ENCODE measurements at regions not wholly inside any gene's neighbourhood (a gene's known extent, or its start where the extent isn't known, plus 50 kb on each side); places are given as distances from the start of the nearest gene placed in this dataset.
"Not testable (repeated sequence)": the region's sequence is repeated elsewhere in the genome, so short reads cannot be mapped to it uniquely, and the experiment has no call there.

DNA sequence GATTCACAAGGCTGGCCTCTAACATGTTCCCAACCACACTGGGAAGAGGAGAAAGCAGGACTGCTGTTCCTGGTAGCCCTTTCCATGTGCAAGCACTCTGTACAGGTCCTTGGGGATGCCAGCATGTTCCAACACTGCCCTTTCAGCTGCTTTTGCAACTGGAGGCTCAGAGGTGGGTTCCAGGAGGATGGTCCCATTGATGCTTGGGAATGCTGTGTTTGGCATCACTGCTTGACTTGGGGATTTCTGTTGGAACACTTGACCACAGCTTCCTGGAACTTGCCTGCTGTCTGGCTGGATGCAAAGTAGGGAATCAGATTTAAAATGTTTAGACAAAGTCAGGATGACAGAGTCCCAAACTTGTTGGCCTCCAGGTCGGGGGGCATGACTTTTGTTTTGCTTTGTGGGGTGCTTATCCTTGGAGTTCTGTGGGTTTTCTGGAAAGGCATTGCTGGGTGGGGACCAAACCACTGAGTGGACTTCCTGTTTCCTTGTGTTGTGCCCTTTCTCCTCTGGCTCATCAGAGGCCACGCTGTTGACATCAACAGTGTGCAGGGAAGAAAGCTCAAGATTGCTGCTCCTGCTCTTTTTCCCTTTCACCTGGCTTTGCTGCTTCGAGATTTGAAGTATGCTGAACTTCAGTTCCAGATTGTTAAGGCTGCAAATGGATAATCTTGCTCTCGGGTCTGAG, 148.5 kb upstream of the RPS23 start:
- TF ChIP-seq, protein P1, sequence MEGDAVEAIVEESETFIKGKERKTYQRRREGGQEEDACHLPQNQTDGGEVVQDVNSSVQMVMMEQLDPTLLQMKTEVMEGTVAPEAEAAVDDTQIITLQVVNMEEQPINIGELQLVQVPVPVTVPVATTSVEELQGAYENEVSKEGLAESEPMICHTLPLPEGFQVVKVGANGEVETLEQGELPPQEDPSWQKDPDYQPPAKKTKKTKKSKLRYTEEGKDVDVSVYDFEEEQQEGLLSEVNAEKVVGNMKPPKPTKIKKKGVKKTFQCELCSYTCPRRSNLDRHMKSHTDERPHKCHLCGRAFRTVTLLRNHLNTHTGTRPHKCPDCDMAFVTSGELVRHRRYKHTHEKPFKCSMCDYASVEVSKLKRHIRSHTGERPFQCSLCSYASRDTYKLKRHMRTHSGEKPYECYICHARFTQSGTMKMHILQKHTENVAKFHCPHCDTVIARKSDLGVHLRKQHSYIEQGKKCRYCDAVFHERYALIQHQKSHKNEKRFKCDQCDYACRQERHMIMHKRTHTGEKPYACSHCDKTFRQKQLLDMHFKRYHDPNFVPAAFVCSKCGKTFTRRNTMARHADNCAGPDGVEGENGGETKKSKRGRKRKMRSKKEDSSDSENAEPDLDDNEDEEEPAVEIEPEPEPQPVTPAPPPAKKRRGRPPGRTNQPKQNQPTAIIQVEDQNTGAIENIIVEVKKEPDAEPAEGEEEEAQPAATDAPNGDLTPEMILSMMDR (IDR thresholded peaks at IDR 0.05; ENCODE audit: low read depth, low read length, missing control alignments) = no peak
- H3K4me3 ChIP-seq (replicated peaks; ENCODE audit: low read depth, low read length) = no peak overlapping the region
- no peak for DNase-seq (ENCODE audit: extremely low read depth, low read depth)

DNA sequence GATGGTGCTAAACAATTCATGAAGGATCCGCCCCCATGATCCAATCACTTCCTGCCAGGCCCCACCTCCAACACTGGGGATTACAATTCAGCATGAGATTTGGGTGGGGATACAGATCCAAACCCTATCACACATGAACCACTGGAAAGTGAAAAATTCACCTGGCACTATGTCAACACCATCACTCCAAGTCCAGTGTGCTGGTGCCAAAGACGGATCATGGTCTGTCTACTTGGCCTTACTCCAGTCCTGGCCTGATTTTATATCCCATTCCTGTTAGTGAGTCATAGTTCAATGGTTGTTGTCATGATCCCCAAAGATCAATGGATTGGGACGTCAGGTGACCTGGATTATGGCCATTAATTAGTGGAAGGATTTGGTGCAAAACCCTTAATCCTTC, 147.4 kb upstream of the RPS23 start:
- no peak for DNase-seq (ENCODE audit: extremely low read depth, low read depth)
- TF ChIP-seq, protein P1 (IDR thresholded peaks at IDR 0.05; ENCODE audit: low read depth, low read length, missing control alignments) = no peak
- no peak overlapping the region for H3K4me3 ChIP-seq (replicated peaks; ENCODE audit: low read depth, low read length)

DNA sequence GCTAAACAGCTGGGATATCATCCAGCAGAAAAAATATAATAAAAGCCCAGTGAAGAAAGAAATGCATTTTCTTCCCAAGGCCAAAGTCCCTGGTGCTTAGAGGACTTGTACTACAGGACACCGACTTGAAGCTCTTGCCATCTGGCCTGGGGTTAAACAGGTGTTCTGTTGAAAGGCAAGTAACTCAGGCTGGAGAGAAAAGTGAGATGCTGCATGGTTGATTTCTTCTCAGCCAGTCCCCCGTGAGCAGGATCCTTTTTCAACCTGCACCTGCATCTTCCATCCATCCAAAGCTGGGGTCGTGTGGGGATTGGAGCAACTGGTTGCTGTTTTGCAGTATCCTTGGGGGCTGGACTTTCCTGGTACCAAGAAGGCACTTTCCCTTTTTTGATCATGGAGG, 146.1 kb upstream of the RPS23 start:
- TF ChIP-seq, protein P1 (IDR thresholded peaks at IDR 0.05; ENCODE audit: low read depth, low read length, missing control alignments) = no peak
- H3K4me3 ChIP-seq (replicated peaks; ENCODE audit: low read depth, low read length) = no peak overlapping the region
- no peak for DNase-seq (ENCODE audit: extremely low read depth, low read depth)

DNA sequence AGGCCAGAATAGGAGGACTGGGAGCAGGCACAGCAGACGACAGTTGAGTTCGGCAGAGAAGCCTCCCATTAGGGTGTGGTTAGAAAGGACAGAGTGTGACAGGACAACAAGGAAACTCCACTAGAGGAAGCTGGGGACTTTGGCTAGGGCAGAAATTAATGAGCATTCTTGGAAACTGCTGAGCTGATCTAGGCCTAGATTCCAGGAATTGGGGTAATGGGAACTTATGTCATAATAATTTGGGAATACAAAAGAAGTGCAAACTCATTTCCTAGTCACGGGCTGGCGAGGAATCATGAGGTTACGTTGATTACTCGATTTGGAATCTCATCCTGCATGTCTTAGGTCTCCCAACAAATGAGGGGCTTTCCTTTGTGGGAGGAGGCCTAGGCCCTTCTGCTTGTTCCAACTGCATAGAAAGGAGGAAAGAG, 144.6 kb upstream of the RPS23 start:
- no peak overlapping the region for H3K4me3 ChIP-seq (replicated peaks; ENCODE audit: low read depth, low read length)
- TF ChIP-seq, protein P1 (IDR thresholded peaks at IDR 0.05; ENCODE audit: low read depth, low read length, missing control alignments) = no peak
- DNase-seq (ENCODE audit: extremely low read depth, low read depth) = no peak

DNA sequence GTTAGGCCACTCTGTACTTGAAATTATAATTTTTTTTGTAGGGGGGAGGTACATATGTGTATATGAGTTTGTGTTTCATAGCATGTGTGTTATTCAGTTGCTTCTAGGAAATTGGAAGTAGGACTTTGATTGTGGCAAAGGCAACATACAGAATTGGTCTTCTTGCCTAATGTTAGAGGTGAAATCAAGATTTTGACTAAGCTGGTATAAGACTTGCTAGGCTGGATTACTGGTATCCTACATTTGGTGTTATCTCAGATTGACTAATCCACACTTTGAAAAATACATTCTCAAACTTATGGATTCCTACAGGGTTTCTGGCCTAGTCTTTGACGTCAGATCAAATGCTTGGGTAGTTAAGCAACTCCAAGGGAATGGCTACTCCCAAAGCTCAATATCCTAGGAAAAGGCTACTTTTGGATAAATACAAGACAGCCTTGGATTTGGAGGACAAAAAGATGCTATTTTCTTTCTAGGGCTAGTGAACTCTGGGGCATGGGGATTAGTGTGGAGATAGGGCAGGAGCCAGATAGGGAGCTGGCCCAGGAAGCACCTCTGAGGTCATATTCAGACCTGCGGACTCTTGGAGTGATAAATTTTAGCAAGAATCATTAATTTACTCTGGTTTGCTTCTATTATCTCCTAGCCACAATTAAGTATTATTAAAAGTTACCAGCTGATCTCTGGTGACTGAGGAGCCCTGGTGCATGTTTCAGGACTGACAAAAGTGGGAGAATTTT, 144.0 kb upstream of the RPS23 start:
- DNase-seq (ENCODE audit: extremely low read depth, low read depth) = no peak
- TF ChIP-seq, protein P1 (IDR thresholded peaks at IDR 0.05; ENCODE audit: low read depth, low read length, missing control alignments) = no peak
- no peak overlapping the region for H3K4me3 ChIP-seq (replicated peaks; ENCODE audit: low read depth, low read length)

DNA sequence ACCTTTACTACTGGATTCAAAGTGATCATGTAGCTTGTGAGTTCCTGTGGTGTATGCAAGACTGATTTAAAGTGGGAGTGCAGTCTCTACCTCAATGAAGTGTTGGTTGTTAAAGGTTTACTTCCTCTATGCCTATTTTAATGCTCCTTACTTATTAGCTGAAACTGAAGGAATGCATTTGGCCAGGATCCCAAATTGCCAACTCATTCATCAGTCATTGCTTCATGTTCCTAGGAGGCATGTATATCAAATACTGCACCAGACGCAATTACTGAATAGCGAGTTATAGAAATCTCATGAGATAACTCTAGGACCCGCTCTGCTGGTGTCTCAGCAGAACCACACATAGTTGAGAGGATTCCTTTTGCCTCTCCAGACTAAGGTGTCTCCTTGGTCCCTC, 143.0 kb upstream of the RPS23 start:
- no peak for DNase-seq (ENCODE audit: extremely low read depth, low read depth)

DNA sequence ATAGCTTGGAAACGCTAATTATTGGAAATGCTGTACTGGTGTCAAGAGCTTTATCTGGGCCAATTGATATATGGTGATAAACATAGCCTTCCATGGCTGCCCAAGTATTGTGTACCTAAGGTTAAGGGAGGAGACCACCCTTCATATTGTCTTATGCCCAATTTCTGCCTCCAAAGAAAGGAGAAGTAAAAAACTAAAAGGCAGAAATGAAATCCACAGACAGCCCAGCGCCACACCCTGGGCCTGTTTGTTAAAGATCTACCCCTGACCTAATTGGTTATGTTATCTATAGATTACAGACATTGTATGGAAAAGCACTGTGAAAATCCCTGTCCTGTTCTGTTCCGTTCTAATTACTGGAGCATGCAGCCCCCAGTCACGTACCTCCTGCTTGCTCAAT, 142.4 kb upstream of the RPS23 start:
- not testable (repeated sequence) for H3K4me3 ChIP-seq (replicated peaks; ENCODE audit: low read depth, low read length); DNase-seq (ENCODE audit: extremely low read depth, low read depth)

More for the DNA sequence above, 143.0 kb upstream of the RPS23 start:
- TF ChIP-seq, protein P1 (IDR thresholded peaks at IDR 0.05; ENCODE audit: low read depth, low read length, missing control alignments) = peak; percentile 9
- H3K4me3 ChIP-seq (replicated peaks; ENCODE audit: low read depth, low read length) = no peak overlapping the region
